Lung microvascular endothelial cell (primary cell): ENCODE measurements at regions not wholly inside any gene's neighbourhood (a gene's known extent, or its start where the extent isn't known, plus 50 kb on each side); places are given as distances from the start of the nearest gene placed in this dataset.
"Not testable (repeated sequence)": the region's sequence is repeated elsewhere in the genome, so short reads cannot be mapped to it uniquely, and the experiment has no call there.

Source experiments
- DNase-seq, 2 donors: peaks; one replicate each; pipeline versions ENCODE4 v3.0.0 to v3.0.0-alpha.2; 2010; ENCODE audit warnings: low read depth in 2 of 2

DNA sequence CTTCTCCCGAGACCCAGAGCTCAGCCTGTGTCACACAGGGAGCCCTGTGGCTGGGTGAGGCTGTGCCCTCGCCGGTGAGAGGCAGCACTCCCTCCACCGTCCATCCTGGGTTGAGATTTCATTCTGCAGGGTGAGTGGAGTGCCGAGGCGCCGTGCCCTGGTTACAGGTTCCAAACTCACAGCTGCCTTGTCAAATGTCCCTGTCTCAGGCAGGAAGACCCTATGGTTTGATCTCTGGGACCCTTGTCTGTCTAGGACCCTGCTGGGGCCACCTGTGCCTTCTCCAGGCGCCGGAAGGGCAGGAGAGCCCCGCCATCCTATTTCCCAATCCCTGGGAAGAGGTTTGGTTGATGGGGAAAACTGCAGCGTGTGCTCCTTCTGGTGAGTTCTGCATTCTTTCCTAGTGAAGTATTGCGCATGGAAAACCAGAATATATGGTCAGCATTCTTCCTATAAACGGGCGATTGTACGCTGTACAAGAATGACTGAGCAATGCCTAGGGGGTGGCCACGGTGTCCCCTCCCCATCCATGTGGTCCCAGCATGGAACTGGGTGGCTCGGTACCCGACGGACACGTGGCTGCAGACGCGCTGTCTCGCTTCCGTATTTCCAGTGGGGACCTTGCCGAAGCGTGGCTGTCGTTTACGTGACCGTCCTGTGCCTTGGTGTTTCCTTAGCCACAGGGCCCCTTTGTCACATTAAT lies 95.9 kb upstream of the COL5A1 start:
- no peak for DNase-seq

- no peak for DNase-seq
These were observed 95.3 kb upstream of the COL5A1 start for GRCh38 chr9:134546246-134546731.

DNA sequence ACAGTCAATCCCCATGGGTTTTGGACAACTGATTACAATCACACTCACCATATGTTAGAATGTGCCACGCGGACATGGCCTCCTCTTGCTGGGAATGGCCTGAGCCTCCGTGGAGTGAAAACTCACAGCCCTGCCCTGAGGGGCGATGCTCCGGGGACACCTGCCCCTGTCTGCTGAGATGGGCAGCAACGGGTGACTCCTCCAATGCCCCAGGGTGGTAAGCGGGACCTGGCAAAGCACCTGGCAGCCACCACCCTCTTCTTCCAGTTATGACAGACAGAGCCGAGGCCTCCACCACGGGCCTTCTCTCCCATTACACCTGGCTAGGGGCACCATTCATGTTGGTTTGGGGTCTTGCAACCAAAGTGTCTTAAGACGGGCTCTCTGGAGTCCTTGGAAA lies 94.9 kb upstream of the COL5A1 start:
- DNase-seq = no peak

GRCh38 chr9:134547161-134548100 lies 94.2 kb upstream of the COL5A1 start:
- DNase-seq = no peak

DNA sequence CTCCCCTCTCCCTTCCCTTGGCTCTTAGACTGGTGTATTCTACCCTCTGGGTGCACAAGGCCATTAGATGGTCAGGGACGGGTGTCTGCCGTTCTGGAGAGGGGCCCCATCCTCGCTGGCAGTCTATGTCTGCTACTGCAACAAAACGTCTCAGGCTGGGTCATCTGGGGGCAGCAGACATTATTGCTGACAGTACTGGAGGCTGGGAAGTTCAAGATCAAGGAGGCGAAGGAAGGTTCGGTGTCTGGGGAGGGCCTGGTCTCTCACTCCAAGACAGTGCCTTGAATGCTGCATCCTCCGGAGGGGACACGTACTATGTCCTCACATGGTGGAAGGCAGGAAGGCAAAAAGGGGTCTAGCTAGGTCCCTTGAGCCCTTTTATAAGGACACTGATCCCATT lies 93.4 kb upstream of the COL5A1 start:
- no peak for DNase-seq

GRCh38 chr9:134548618-134549017 lies 93.0 kb upstream of the COL5A1 start:
- DNase-seq = no peak

- no peak for DNase-seq
These were observed 92.3 kb upstream of the COL5A1 start for GRCh38 chr9:134549336-134549735.

GRCh38 chr9:134550081-134550480 lies 91.5 kb upstream of the COL5A1 start:
- DNase-seq = not testable (repeated sequence)

- DNase-seq = no peak
These were observed 91.0 kb upstream of the COL5A1 start for GRCh38 chr9:134550584-134550983.

DNA sequence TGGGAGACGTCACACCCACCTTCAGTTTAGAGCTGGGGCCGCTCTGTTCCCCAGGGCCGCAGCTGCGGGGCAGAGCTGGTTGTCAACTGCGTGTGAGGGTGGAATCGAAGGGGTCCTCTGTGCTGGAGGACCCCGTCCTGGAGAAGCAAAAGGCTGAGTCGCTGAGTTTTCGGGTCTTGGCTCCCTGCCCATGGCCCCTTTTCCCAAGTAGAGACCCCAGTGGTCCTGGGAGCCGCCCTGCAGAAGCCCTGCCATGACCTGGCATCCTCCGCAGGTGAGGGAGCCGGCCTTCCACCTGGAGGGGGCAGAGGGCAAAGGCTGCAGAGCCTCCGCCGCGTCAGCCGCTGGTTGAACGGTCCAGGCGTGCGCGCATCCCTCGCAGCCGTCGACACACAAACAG lies 90.4 kb upstream of the COL5A1 start:
- no peak for DNase-seq

- peak; percentile 14 to 53 for DNase-seq
These were observed 89.8 kb upstream of the COL5A1 start for GRCh38 chr9:134551644-134552348.

DNA sequence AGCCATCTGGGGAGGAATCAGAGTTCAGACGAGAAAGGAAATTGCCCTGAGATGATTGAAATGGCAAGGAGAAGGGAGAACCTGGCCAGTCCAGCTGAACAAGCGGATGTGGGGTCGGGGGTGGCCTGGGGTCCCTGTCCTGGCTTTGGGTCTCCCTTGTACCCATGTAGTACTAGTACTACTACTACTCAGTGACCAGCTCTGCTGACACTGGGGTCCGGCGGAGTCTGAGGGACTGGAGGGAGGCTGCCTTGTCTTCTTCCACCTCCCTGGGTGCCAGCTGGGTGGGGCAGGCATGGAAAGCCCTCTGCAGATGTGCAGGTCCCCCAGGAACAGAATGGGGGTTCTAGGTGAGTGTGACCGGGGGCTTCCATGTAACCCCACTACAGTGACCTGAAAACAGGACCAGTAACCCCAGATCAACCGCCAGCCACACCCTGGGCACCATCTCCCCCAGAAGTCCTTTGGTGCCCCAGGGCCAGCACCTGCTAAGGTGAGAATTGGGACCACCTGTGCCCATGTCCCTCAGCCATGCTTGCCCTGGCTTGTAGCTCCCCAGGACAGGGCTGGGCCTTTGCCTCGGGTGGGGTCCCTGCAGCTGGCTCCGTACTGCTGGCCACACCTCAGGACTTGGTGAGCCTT lies 89.1 kb upstream of the COL5A1 start:
- DNase-seq = no peak

- no peak for DNase-seq
These were observed 88.3 kb upstream of the COL5A1 start for GRCh38 chr9:134553061-134553891.

- no peak for DNase-seq
These were observed 87.6 kb upstream of the COL5A1 start for GRCh38 chr9:134553996-134554372.

DNA sequence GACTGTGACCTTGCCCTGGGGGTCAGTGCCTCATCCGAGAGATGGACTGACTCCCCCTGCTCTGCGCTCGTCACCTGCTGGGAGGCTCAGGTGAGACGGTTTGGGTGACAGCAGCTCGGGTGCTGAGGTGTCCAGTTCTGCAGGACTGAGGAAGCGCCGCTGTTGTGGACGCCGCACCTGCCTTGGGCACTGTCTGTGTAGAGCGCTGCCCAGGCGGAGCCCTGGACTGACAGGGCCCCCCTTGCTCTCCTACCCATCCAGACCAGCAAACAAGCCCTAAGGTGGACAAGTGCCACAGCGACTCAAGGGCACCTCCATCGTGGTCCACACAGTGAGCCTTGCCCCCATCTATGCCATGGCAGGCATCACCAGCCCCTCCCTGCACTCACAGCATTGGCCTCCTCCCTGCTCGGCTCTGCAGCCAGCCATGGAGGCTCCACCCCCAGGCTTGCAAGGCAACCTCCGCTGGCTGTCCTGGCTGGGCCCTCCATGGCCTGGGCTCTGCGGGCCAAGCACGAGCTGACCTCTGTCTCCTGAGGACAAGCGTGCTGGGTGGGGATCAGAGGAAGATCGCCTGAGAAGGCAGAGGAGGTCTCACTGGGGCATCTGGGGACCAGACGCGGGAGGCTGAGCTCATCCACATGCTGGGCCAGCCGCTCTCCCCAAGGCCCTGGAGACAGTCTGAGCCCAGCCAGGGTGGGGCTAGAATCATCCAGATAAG lies 87.1 kb upstream of the COL5A1 start:
- no peak for DNase-seq

DNA sequence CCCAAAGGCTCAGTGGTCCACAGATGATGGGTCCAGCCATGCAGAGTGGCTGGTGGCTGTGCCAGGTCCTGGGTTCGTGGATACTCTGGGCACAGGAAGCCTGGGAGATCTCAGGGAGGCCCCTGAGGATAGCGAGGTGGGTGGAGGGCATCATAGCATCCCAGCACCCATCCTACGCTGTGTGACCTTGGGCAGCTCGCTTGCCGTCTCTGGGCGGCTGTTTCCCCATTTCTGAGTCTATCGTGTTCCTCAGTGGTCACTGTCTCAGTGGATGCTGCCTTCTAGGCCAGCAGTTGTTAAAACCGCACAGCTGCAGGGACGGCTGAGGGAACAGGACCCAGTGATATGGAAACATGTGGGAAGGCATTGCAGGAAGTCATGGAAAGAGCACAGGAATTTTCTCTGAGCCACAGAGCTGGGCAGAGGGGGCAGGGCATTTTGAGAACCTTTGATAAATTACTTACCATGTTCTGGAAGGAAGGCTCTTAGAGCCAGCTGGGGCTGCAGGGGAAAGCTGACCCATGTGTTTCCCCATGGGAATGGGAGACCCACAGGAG lies 86.4 kb upstream of the COL5A1 start:
- no peak for DNase-seq

DNA sequence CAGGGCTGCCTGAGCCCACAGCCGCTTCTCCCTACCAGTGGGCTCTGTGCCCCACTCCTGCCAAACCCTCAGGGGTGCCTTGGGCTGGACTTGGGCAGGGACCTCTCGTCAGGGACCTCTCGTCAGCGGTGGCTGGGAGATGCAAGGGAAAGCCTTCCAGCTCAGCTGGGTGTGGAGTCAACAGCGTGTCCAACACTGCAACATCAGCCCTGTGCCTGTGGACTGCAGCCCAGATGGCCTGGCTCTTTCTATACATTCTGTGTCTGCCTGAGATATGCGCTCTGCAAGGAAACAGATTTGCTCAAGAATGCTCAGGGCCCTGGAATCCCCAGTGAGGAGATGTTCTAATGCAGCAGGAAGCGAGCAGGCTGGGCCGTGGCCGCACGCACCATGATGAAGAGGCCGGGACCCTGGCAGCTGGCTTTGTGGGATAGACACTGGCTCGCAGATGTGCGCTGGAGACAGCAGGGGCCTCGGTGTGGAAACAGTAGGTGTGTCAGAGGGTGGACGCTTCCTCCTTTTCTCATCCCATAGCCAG lies 85.0 kb upstream of the COL5A1 start:
- DNase-seq = no peak

- DNase-seq = no peak
These were observed 84.3 kb upstream of the COL5A1 start for GRCh38 chr9:134557331-134557730.

DNA sequence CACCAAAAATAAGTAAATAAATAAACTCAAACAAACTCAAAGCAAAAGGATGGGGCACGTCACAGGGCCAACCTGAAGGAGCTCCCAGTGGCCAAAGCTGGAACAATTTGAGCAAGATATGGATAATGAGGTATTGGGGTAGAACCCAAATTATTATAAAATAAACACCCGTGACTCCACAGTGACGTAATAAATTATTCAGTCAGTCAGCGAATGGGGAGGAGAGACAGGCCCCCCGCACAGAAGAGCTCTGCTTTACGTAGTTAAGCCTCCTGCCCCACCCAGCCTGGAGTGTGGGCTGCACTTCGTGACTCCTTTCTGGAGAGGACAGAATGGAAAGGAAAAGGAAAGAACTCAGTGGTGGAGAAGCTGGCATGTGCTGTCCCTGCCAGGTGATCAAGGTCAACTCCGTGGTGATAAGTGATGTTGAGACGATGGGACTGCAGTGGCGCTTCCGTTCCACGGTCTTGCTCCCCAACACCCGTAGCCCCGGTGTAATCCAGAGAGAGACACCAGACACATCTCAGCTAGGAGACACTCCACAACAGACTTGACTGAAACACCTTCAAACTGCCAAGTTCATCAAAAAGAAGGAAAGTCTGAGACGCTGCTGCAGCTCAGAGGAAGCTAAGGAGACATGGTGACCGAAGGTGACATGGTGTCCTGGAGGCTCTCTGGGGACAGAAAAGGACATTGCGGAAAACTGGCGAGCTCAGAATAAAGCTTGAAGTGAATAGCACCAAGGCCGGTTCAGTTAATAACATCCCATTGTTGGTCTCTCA lies 83.3 kb upstream of the COL5A1 start:
- DNase-seq = no peak
